Kidney epithelial cell (primary cell): ENCODE measurements at regions not wholly inside any gene's neighbourhood (a gene's known extent, or its start where the extent isn't known, plus 50 kb on each side); places are given as distances from the start of the nearest gene placed in this dataset.

Experiments
- DNase-seq: peaks from one replicate; pipeline ENCODE4 v3.0.0-alpha.2; 2010; ENCODE audit warnings: low read depth
- H3K27me3 ChIP-seq: 2 replicates; pipeline ENCODE4 v1.6.0; 2011; ENCODE audit warnings: low read length; ENCODE audit not compliant: control insufficient read depth, insufficient read depth
- H3K36me3 ChIP-seq: 2 replicates; pipeline ENCODE4 v1.5.1; 2011; ENCODE audit warnings: low read length; ENCODE audit not compliant: control insufficient read depth, insufficient read depth
- H3K4me3 ChIP-seq: 2 replicates; pipeline ENCODE4 v1.5.1; 2011; ENCODE audit warnings: low read depth, mild to moderate bottlenecking, control low read depth, low read length
- TF ChIP-seq, protein P1 (sequence below): IDR thresholded peaks from 2 replicates; pipeline ENCODE4 v1.5.1; 2011; ENCODE audit warnings: mild to moderate bottlenecking, moderate library complexity, low read length, control low read depth, inconsistent platforms; ENCODE audit not compliant: insufficient read depth, poor library complexity, severe bottlenecking

DNA sequence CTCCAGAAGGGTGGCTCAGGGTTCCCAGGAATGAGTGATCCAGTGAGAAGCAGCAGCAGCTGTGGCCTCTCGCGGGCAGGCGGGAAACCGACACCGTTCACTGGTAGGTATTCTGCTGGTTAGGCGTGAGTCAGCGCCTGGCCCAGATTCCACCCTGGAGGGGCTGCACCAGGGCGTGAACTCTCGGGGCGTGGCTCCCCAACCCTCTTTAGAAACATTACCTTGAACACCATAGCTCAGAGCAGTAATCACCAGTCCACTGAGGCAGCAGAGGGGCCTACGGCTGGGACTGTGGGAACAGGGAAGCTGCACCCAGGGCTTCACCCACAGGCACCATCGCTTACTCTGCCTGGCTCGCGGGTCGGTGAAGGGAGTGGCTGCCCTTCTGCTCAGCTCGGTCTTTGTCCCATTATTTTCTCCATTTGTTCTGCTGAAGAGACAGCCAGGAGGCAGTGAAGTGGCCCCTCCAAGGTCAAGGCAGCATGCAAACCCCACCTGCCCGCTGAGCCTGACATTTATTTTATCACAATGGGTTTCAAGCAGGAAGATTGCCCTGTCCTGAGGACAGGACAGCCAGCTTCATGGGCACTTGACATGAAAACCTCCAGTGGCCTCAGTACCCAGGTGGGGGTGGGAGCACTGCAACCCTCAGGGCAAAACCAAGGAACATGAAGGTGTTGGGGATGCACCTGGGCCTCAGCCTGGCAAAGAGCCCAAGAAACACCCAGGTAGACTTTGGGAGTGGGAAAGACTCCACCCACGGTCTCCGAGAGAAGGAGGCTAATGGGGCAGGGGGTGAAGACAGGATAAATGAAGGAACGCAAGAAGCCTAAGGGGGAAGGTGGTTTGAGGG lies 51.0 kb upstream of the CD93 start:
- H3K27me3 ChIP-seq, result no peaks in the 10 kb centered on the region
- TF ChIP-seq, protein P1, sequence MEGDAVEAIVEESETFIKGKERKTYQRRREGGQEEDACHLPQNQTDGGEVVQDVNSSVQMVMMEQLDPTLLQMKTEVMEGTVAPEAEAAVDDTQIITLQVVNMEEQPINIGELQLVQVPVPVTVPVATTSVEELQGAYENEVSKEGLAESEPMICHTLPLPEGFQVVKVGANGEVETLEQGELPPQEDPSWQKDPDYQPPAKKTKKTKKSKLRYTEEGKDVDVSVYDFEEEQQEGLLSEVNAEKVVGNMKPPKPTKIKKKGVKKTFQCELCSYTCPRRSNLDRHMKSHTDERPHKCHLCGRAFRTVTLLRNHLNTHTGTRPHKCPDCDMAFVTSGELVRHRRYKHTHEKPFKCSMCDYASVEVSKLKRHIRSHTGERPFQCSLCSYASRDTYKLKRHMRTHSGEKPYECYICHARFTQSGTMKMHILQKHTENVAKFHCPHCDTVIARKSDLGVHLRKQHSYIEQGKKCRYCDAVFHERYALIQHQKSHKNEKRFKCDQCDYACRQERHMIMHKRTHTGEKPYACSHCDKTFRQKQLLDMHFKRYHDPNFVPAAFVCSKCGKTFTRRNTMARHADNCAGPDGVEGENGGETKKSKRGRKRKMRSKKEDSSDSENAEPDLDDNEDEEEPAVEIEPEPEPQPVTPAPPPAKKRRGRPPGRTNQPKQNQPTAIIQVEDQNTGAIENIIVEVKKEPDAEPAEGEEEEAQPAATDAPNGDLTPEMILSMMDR, result no peak
- no peaks in the 10 kb centered on the region for H3K36me3 ChIP-seq
- no peak overlapping the region for H3K4me3 ChIP-seq
- DNase-seq, result no peak

DNA sequence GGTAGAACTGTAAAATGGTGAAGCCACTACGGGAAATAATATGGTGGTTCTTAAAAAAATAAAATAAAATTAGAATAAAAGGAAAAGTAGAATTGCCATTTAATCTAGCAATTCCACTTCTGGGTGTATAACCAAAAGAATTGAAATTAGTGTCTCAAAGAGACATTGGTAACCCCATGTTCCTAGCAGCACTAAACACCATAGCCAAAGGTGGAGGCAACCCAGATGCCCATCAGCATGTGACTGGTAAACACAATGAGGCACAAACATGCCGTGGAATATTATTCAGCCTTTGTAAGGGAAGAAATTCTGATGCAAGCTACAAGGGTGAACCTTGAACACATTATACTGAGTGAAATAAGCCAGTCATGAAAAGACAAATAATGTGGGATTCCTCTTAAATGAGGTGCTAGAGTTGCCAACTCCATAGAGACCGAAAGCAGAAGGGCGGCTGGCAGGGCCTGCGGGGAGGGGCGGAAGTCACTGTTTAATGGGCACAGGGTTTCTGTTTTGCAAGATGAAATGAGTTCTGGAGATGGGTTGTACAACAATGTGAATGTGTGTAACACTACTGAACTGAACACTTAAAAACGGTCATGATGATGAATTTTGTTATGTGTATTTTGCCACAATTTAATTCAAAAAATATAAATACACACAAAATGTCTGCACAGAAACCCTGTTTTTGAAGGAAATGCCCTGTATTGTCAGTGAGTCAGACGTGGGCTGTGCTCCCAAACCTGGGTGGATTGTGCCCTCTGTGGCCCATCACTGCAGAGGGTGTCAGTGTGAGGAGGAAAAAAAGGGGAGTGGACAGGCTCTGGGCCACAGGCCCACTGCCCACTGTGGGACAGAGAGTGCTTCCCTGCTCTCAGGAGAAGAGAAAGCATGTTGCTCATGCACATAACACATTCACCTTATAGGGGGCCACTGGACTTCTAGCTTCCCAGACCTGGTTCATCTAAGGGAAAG lies 49.6 kb upstream of the CD93 start:
- no peak overlapping the region for H3K4me3 ChIP-seq
- TF ChIP-seq, protein P1, result no peak
- no peaks in the 10 kb centered on the region for H3K36me3 ChIP-seq
- no peak for DNase-seq
- no peaks in the 10 kb centered on the region for H3K27me3 ChIP-seq
